GM12865 (cell line): ENCODE measurements at regions not wholly inside any gene's neighbourhood (a gene's known extent, or its start where the extent isn't known, plus 50 kb on each side); places are given as distances from the start of the nearest gene placed in this dataset.

ENCODE experiments used
- DNase-seq: peaks from one replicate; pipeline ENCODE4 v3.0.0; 2010; ENCODE audit warnings: low read depth
- H3K4me3 ChIP-seq: 2 replicates; pipeline ENCODE4 v1.5.1; 2011; ENCODE audit warnings: mild to moderate bottlenecking, low read depth, low read length, control low read depth
- CTCF ChIP-seq: IDR thresholded peaks from 2 replicates; pipeline ENCODE4 v1.5.1; 2011; ENCODE audit warnings: low read length, control low read depth, low read depth, inconsistent platforms; ENCODE audit not compliant: insufficient read depth; ENCODE audit errors: missing control alignments

- no peak overlapping the region for H3K4me3 ChIP-seq
- no peak for TF ChIP-seq CTCF
- no peak for DNase-seq
These were observed 53.0 kb upstream of the CA12 start for GRCh38 chr15:63434576-63435186.

- no peak for DNase-seq
- H3K4me3 ChIP-seq = no peak overlapping the region
- no peak for TF ChIP-seq CTCF
These were observed 53.7 kb upstream of the CA12 start for GRCh38 chr15:63435204-63435820.

DNA sequence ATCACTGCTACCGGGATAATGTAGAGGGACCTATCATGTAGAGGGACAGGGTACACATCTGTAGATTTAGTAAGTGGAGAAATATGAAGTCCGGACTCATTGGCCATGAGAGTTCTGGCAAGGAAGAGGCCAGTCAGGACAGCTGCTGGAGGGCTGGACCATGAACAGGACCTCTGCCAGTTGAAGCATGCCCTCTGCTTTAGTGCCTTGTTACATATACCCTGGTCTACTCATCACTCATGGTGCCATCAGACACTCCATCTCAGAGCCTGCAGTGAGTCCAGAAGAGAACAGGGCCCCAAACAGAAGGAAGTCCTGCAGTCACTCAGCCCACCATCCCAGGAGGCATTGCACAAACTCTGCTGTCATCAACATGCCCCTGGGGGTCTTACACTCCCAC is 54.7 kb upstream of the CA12 start:
- no peak overlapping the region for H3K4me3 ChIP-seq
- no peak for DNase-seq
- no peak for TF ChIP-seq CTCF

DNA sequence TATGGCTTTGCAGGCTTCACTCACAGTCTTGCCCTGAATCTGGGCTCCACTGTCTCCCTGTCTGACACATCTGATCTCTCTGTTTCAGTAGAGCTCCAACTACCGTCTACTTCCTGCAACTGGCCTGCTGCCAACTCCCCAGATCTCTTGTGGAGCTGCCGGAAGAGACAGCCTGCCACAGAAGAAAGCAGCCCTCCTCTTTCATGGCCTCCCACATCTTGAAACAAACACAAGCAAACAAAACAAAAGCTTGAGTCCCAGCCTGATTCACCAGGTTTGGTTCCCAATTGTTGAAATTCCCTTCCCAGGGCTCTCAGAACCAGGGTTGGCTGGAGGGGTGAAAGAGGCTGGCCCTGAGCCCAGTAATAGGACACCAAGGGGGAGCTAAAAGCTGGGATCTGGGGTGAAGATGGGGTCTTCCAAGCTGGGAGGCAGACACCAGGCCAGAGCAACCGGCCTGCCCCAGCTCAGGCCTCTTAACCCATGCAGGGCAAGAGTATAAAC is 55.3 kb upstream of the CA12 start:
- peak; percentile 2 for TF ChIP-seq CTCF
- peak; percentile 83 for DNase-seq
- no peak overlapping the region for H3K4me3 ChIP-seq

- no peak for DNase-seq
- no peak for TF ChIP-seq CTCF
- no peak overlapping the region for H3K4me3 ChIP-seq
These were observed 58.1 kb upstream of the CA12 start for GRCh38 chr15:63439536-63440264.

GRCh38 chr15:63440265-63440648 is 58.6 kb upstream of the CA12 start:
- no peak for TF ChIP-seq CTCF
- DNase-seq = no peak
- H3K4me3 ChIP-seq = no peak overlapping the region
